Osteoblast (primary cell): ENCODE measurements at regions not wholly inside any gene's neighbourhood (a gene's known extent, or its start where the extent isn't known, plus 50 kb on each side); places are given as distances from the start of the nearest gene placed in this dataset.

Source experiments
- DNase-seq: peaks from one replicate; pipeline ENCODE4 v3.0.0; 2011; ENCODE audit warnings: low spot score, mixed read lengths; ENCODE audit not compliant: insufficient read length; ENCODE audit errors: missing footprints
- H2AFZ ChIP-seq: 2 replicates; pipeline ENCODE4 v1.6.0; 2011; ENCODE audit warnings: mild to moderate bottlenecking, low read length
- H3K27ac ChIP-seq: 2 replicates; pipeline ENCODE4 v1.5.1; 2011; ENCODE audit warnings: mild to moderate bottlenecking, low read depth, low read length, moderate library complexity
- H3K27me3 ChIP-seq: 2 replicates; pipeline ENCODE4 v1.6.0; 2012; ENCODE audit warnings: mild to moderate bottlenecking, control low read depth, inconsistent platforms, low read length, moderate library complexity; ENCODE audit not compliant: insufficient read depth
- H3K36me3 ChIP-seq: 2 replicates; pipeline ENCODE4 v1.5.1; 2011; ENCODE audit warnings: mild to moderate bottlenecking, low read length, control low read depth, moderate library complexity; ENCODE audit not compliant: insufficient read depth
- H3K4me1 ChIP-seq: 2 replicates; pipeline ENCODE4 v1.5.1; 2011; ENCODE audit warnings: mild to moderate bottlenecking, low read length, control low read depth, moderate library complexity; ENCODE audit not compliant: insufficient read depth
- H3K4me2 ChIP-seq: 2 replicates; pipeline ENCODE4 v1.6.0; 2011; ENCODE audit warnings: mild to moderate bottlenecking, low read length; ENCODE audit not compliant: insufficient read depth
- H3K4me3 ChIP-seq: fragments of 200-600 bp; sonication (generic); 3 replicates; pipeline ENCODE4 v1.5.1; 2012; ENCODE audit warnings: mild to moderate bottlenecking, low read length, inconsistent platforms; ENCODE audit not compliant: insufficient read depth
- H3K79me2 ChIP-seq: 2 replicates; pipeline ENCODE4 v1.6.0; 2012; ENCODE audit warnings: mild to moderate bottlenecking, low read length, control low read depth, inconsistent platforms; ENCODE audit not compliant: insufficient read depth
- H3K9me3 ChIP-seq: 2 replicates; pipeline ENCODE4 v1.5.1; 2011; ENCODE audit warnings: low read depth, low read length, control low read depth
- H4K20me1 ChIP-seq: 2 replicates; pipeline ENCODE4 v1.6.0; 2012; ENCODE audit warnings: mild to moderate bottlenecking, low read length, control low read depth; ENCODE audit not compliant: insufficient read depth
- TF ChIP-seq, protein P1 (sequence below): IDR thresholded peaks from 2 replicates; pipeline ENCODE4 v1.5.1; 2011; ENCODE audit warnings: mild to moderate bottlenecking, low read depth, low read length, moderate library complexity; ENCODE audit errors: extremely low read depth

DNA sequence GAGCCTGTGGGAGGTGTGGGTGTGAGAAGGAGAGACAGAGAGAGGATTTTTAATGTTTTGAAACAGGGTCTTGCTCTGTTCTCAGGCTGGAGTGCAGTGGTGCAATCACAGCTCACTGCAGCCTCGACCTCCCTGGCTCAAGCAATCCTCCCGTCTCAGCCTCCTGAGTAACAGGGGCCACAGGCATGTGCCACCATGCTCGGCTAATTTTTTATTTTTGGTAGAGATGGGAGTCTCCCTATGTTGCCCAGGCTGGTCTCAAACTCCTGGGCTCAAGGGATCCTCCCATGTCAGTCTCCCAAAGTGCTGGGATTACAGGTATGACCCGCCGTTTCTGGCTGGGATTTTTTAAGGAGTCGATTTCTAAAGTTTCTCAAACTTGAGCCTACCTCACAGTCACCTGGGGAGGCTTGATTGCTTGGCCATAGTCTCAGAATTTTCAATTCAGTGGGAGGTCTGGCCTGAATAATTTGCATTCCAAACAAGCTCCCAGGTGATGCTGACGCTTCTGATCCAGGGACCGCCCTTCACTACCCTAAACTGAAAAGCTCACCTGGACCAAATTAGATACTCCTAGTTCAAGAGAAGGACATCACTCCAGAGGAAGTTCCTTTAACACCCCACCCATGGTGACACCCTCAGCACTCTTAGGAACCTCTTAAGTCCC lies 70.8 kb upstream of the SLC1A4 start:
- H3K79me2 ChIP-seq = no peaks in the 10 kb centered on the region
- no peaks in the 10 kb centered on the region for H3K4me1 ChIP-seq
- DNase-seq = peak; percentile 37
- no peaks in the 10 kb centered on the region for H3K27me3 ChIP-seq
- H3K36me3 ChIP-seq = no peaks in the 10 kb centered on the region
- H3K27ac ChIP-seq = no peak overlapping the region
- no peaks in the 10 kb centered on the region for H3K9me3 ChIP-seq
- H4K20me1 ChIP-seq = no peaks in the 10 kb centered on the region
- TF ChIP-seq, protein P1, sequence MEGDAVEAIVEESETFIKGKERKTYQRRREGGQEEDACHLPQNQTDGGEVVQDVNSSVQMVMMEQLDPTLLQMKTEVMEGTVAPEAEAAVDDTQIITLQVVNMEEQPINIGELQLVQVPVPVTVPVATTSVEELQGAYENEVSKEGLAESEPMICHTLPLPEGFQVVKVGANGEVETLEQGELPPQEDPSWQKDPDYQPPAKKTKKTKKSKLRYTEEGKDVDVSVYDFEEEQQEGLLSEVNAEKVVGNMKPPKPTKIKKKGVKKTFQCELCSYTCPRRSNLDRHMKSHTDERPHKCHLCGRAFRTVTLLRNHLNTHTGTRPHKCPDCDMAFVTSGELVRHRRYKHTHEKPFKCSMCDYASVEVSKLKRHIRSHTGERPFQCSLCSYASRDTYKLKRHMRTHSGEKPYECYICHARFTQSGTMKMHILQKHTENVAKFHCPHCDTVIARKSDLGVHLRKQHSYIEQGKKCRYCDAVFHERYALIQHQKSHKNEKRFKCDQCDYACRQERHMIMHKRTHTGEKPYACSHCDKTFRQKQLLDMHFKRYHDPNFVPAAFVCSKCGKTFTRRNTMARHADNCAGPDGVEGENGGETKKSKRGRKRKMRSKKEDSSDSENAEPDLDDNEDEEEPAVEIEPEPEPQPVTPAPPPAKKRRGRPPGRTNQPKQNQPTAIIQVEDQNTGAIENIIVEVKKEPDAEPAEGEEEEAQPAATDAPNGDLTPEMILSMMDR = no peak
- peak overlapping the region; percentile 94 for H3K4me2 ChIP-seq
- H3K4me3 ChIP-seq = peak overlapping the region; percentile 75
- peak overlapping the region; percentile 93 for H2AFZ ChIP-seq

DNA sequence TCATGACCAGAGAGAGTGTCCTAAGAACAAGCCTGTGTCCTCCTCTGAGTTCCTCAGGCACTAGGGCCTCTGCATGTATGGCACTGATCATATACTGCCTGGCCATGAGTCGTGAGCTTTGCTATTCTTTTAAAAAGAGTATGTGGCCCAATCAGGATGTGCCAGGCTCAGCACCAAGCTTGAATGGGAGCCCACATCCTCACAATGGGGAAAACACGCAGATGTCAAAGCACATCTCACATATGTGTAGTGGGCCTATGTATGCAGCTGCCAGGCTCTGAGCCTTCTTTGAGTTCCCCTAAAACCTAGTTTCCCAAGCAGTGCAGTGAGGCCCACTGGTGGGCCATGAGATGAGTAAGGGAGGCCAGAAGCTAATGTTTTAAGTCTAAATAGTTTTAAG lies 69.9 kb upstream of the SLC1A4 start:
- Histone ChIP-seq H3K36me3 (no peaks in the 10 kb centered on the region), H3K4me3 (no peak overlapping the region), H3K9me3 (no peaks in the 10 kb centered on the region), H3K4me2 (no peak overlapping the region), H3K27me3 (peaks cover 3% of the 10 kb centered on the region), H4K20me1 (no peaks in the 10 kb centered on the region), H2AFZ (no peak overlapping the region), H3K4me1 (no peaks in the 10 kb centered on the region), H3K27ac (no peak overlapping the region), H3K79me2 (no peaks in the 10 kb centered on the region)
- TF ChIP-seq, protein P1 = no peak
- DNase-seq = peak; percentile 29

DNA sequence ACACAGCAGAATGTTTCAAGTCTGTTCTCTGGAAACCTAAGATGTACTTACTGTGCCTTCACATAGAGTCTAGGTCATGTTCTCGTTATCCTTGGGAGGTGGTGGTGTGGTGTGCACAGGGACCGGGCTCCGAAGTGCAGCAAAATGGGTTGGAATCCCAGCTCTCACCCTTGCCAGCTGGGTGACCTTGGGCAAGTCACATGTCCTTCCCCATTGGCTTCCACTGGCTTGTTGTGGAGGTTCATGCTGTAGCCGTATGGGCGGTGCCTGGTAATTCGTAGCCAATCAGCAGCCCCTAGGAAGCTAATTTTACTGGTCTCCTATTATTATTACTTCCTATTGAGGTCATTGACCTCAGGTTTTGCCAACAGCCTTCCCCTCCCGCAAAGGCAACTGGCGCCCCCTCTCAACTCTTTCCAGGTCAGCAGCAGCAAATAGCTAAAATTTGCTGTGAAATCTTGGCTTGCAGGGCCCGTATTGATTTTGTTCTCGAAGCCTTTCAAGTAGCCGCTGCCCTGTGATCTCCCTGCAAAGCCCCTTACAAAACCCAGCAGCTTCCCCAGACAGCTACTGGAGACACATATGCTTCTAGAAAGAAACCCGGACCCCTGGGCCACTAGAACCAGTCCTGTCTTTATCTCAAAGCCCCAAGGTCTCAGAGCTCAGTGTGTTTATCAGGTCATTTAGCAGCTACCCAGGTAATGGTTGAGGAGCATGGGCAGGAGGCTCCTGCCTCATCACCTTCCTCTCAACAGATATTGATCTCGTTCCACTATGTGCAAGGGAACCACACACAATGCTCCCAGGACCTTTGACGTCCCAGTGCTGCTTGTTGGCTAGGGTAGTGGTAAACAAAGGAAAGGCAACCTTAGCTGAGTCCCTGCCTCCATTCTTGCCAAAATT lies 66.5 kb upstream of the SLC1A4 start:
- H3K79me2 ChIP-seq = no peaks in the 10 kb centered on the region
- no peaks in the 10 kb centered on the region for H3K4me1 ChIP-seq
- H4K20me1 ChIP-seq = no peaks in the 10 kb centered on the region
- no peak overlapping the region for H2AFZ ChIP-seq
- no peaks in the 10 kb centered on the region for H3K9me3 ChIP-seq
- H3K27me3 ChIP-seq = peaks cover 3% of the 10 kb centered on the region
- H3K27ac ChIP-seq = no peak overlapping the region
- no peaks in the 10 kb centered on the region for H3K36me3 ChIP-seq
- DNase-seq = peak; percentile 58
- H3K4me2 ChIP-seq = no peak overlapping the region
- no peak overlapping the region for H3K4me3 ChIP-seq
- TF ChIP-seq, protein P1 = no peak

DNA sequence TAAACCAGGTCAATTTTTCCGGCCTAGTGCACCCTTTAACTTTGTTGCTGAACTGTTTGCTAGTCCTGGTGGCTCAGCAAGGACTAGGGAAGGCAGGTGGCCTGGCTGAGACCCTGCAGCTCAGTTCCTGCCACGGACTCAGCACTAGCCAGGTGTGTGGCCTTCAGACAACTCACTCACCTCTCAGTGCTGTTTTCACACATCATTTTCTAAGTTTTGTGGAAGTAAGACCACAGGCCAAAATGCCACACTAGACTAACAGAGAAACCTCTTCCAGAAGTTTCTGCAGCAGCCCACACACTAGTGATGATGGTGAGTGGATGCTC lies 65.9 kb upstream of the SLC1A4 start:
- Histone ChIP-seq H4K20me1 (no peaks in the 10 kb centered on the region), H3K9me3 (no peaks in the 10 kb centered on the region), H2AFZ (no peak overlapping the region), H3K4me1 (no peaks in the 10 kb centered on the region), H3K4me3 (no peak overlapping the region), H3K27ac (no peak overlapping the region), H3K79me2 (no peaks in the 10 kb centered on the region), H3K36me3 (no peaks in the 10 kb centered on the region), H3K4me2 (no peak overlapping the region), H3K27me3 (peaks cover 7% of the 10 kb centered on the region)
- no peak for DNase-seq
- TF ChIP-seq, protein P1 = no peak
